Adrenal gland (tissue), 5 donors: ENCODE measurements at regions not wholly inside any gene's neighbourhood (a gene's known extent, or its start where the extent isn't known, plus 50 kb on each side); places are given as distances from the start of the nearest gene placed in this dataset.

Experiments
- CTCF ChIP-seq, 6 experiments: fragments of 450-650 bp in 4 of 6; fragments of 200-600 bp in 2 of 6; sonication (generic) in 1 of 6; IDR thresholded peaks; 1 replicate in 5 of 6; 2 replicates in 1 of 6; pipeline versions ENCODE4 v1.5.1 to v1.8.0; 2016 to 2021; ENCODE audit warnings: antibody characterized with exemption in 6 of 6, mild to moderate bottlenecking in 2 of 6, moderate library complexity in 1 of 6
- POLR2A ChIP-seq, 2 donors: fragments of 450-650 bp; IDR thresholded peaks; one replicate each; pipeline ENCODE4 v1.6.1; 2017; ENCODE audit warnings: antibody characterized with exemption in 2 of 2, mild to moderate bottlenecking in 2 of 2, moderate library complexity in 1 of 2
- donor health status: DM: no; HTN: no; CAD: no.

- TF ChIP-seq CTCF (IDR thresholded peaks at IDR 0.05): no peak
- no peak for TF ChIP-seq POLR2A (IDR thresholded peaks at IDR 0.05)
Measured at GRCh38 chr4:79820427-79820826, 252.6 kb downstream of the ANTXR2 start.
